GM23248 (cell line): ENCODE measurements at regions not wholly inside any gene's neighbourhood (a gene's known extent, or its start where the extent isn't known, plus 50 kb on each side); places are given as distances from the start of the nearest gene placed in this dataset.

ENCODE experiments used
- DNase-seq: peaks from one replicate; pipeline ENCODE4 v3.0.0-alpha.2; 2015
- H2AFZ ChIP-seq: fragments of 200-600 bp; sonication (generic); 2 replicates; pipeline ENCODE4 v1.6.1; 2016; ENCODE audit warnings: antibody characterized with exemption
- H3F3A ChIP-seq: fragments of 200-600 bp; sonication (generic); 2 replicates; pipeline ENCODE4 v1.6.1; 2016; ENCODE audit warnings: mild to moderate bottlenecking, antibody characterized with exemption, mixed run types; ENCODE audit not compliant: insufficient read depth
- H3K27ac ChIP-seq: fragments of 200-600 bp; sonication (generic); 2 replicates; pipeline ENCODE4 v1.5.1; 2016; ENCODE audit warnings: mild to moderate bottlenecking
- H3K27me3 ChIP-seq: fragments of 200-600 bp; sonication (generic); replicated peaks from 2 replicates; pipeline ENCODE4 v1.6.1; 2016; ENCODE audit warnings: mild to moderate bottlenecking; ENCODE audit not compliant: insufficient read depth
- H3K36me3 ChIP-seq: fragments of 200-600 bp; sonication (generic); 2 replicates; pipeline ENCODE4 v1.6.1; 2016; ENCODE audit warnings: low read depth, mild to moderate bottlenecking
- H3K4me1 ChIP-seq: fragments of 200-600 bp; sonication (generic); 2 replicates; pipeline ENCODE4 v1.6.1; 2016; ENCODE audit warnings: mild to moderate bottlenecking; ENCODE audit not compliant: insufficient read depth
- H3K4me2 ChIP-seq: fragments of 200-600 bp; sonication (generic); one replicate; pipeline ENCODE4 v1.6.1; 2016; ENCODE audit warnings: mild to moderate bottlenecking; ENCODE audit not compliant: unreplicated experiment
- H3K4me3 ChIP-seq: fragments of 200-600 bp; sonication (generic); 2 replicates; pipeline ENCODE4 v1.5.1; 2016; ENCODE audit warnings: mild to moderate bottlenecking
- H3K79me2 ChIP-seq: fragments of 200-600 bp; sonication (generic); 2 replicates; pipeline ENCODE4 v1.6.1; 2016; ENCODE audit warnings: mild to moderate bottlenecking; ENCODE audit not compliant: insufficient read depth
- H3K9ac ChIP-seq: fragments of 200-600 bp; sonication (generic); 2 replicates; pipeline ENCODE4 v1.6.1; 2016; ENCODE audit warnings: mild to moderate bottlenecking
- H3K9me2 ChIP-seq: fragments of 200-600 bp; sonication (generic); 2 replicates; pipeline ENCODE4 v1.6.1; 2016; ENCODE audit warnings: mixed run types, mild to moderate bottlenecking, moderate library complexity; ENCODE audit not compliant: insufficient read depth
- H3K9me3 ChIP-seq: fragments of 200-600 bp; sonication (generic); one replicate; pipeline ENCODE4 v1.6.1; 2017; ENCODE audit warnings: low read depth
- H4K20me1 ChIP-seq: fragments of 200-600 bp; sonication (generic); 2 replicates; pipeline ENCODE4 v1.6.0; 2016; ENCODE audit not compliant: insufficient read depth
- EZH2 ChIP-seq: fragments of 200-600 bp; sonication (generic); IDR thresholded peaks from 2 replicates; pipeline ENCODE4 v1.6.1; 2018; ENCODE audit warnings: antibody characterized with exemption, mild to moderate bottlenecking; ENCODE audit not compliant: insufficient read depth, poor library complexity, severe bottlenecking
- EZH2phosphoT487 ChIP-seq: fragments of 200-600 bp; sonication (generic); IDR thresholded peaks from 2 replicates; pipeline ENCODE4 v1.6.1; 2018; ENCODE audit warnings: antibody characterized with exemption, moderate library complexity, mild to moderate bottlenecking, low read depth; ENCODE audit not compliant: insufficient read depth
- WGBS, 2 experiments: methylation state at CpG; one replicate each; pipeline ENCODE4 v1.1.6; 2015 to 2017; ENCODE audit warnings: low lambda C conversion rate in 2 of 2, low coverage in 1 of 2; ENCODE audit errors: missing lambda C conversion rate in 2 of 2; 5-methylcytosine and 5-hydroxymethylcytosine counted together
- in situ Hi-C: fragments of 300-500 bp; cut with MboI; formaldehyde crosslinking; loops from 2 replicates; pipeline ENCODE4 v1.15.0; 2020

DNA sequence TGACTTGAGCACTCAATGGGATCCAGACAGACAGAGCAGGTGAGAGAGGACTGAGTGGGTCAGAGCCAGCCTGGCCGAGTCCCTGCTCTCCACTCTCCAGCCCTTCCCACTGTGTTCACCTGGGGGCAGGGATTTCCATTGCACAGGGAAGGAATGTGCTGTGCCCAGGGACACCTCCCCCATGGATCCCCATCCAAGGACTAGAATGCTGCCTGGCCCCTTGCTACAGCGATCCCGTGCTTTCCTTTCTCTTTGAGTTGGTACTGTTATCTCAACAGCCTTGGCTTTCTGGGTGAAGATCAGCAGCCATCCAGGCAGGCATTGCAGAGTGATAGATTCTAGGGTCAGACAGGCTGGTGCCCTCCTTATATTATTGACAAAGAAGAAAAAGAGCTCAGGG lies 60.3 kb upstream of the DLK1 start:
- no peak overlapping the region for H3K4me3 ChIP-seq
- no peak for TF ChIP-seq EZH2
- no peak for TF ChIP-seq EZH2phosphoT487
- in situ Hi-C loops = loop anchor here (10.0 kb wide), 1 partner anchor 958 kb away; no protein-coding TSS in a partner anchor
- no peak overlapping the region for H2AFZ ChIP-seq
- peaks cover 32% of the 10 kb centered on the region for H3K27me3 ChIP-seq
- DNase-seq = no peak
- no peaks in the 10 kb centered on the region for H3K36me3 ChIP-seq
- WGBS, 2 experiments = 96 to 99% methylated on average over 3 of the region's 3 CpGs
- H3K4me1 ChIP-seq = peaks cover 4% of the 10 kb centered on the region; the same call in 1 of the 2 replicates
- H3K9me3 ChIP-seq = no peaks in the 10 kb centered on the region
- no peaks in the 10 kb centered on the region for H4K20me1 ChIP-seq
- H3K4me2 ChIP-seq = no peak overlapping the region
- no peak overlapping the region for H3K9ac ChIP-seq
- no peaks in the 10 kb centered on the region for H3K9me2 ChIP-seq
- peaks cover 5% of the 10 kb centered on the region; the same call in 1 of the 2 replicates for H3F3A ChIP-seq
- H3K27ac ChIP-seq = no peak overlapping the region
- H3K79me2 ChIP-seq = no peaks in the 10 kb centered on the region

DNA sequence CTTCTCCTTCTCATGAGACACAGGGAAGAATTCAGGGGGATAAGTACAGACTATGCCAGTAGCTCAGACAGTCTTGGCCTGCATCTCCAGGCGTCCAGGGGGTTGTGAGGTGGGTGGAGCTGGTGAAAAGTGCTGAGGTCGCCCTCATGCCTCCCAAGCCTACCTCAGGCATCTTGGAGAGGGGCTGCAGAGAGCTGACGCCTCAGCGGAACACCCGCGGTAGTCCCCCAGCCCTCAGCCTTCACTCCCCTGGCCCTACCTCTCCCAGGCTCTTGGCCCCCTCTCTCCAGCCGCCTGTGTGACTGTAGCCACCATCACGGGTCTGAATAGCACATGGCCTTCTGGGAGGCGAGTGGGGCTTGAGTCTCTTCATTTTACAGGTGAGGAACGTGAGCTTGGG lies 59.8 kb upstream of the DLK1 start:
- Histone ChIP-seq H3K36me3 (no peaks in the 10 kb centered on the region), H3K4me3 (no peak overlapping the region), H3K4me2 (no peak overlapping the region), H2AFZ (no peak overlapping the region), H3K9me2 (no peaks in the 10 kb centered on the region), H3F3A (peaks cover 5% of the 10 kb centered on the region; the same call in 1 of the 2 replicates), H3K9me3 (no peaks in the 10 kb centered on the region), H4K20me1 (no peaks in the 10 kb centered on the region), H3K27me3 (peaks cover 32% of the 10 kb centered on the region), H3K79me2 (no peaks in the 10 kb centered on the region), H3K27ac (no peak overlapping the region), H3K9ac (no peak overlapping the region), H3K4me1 (peaks cover 4% of the 10 kb centered on the region; the same call in 1 of the 2 replicates)
- WGBS, 2 experiments = 72 to 78% methylated on average over 9 to 10 of the region's 10 CpGs
- DNase-seq = no peak
- TF ChIP-seq EZH2 (no peak), EZH2phosphoT487 (no peak)
- in situ Hi-C loops = loop anchor here (10.0 kb wide), 1 partner anchor 958 kb away; no protein-coding TSS in a partner anchor

- in situ Hi-C loops = loop anchor here (10.0 kb wide), 1 partner anchor 957 kb away; no protein-coding TSS in a partner anchor
- H3K4me1 ChIP-seq = peaks cover 4% of the 10 kb centered on the region; the same call in 1 of the 2 replicates
- H3F3A ChIP-seq = peaks cover 5% of the 10 kb centered on the region; the same call in 1 of the 2 replicates
- H3K4me2 ChIP-seq = no peak overlapping the region
- H2AFZ ChIP-seq = no peak overlapping the region
- H3K79me2 ChIP-seq = no peaks in the 10 kb centered on the region
- no peaks in the 10 kb centered on the region for H3K9me3 ChIP-seq
- no peaks in the 10 kb centered on the region for H3K9me2 ChIP-seq
- H3K27ac ChIP-seq = no peak overlapping the region
- DNase-seq = no peak
- H3K4me3 ChIP-seq = no peak overlapping the region
- H3K27me3 ChIP-seq = peaks cover 32% of the 10 kb centered on the region
- H3K9ac ChIP-seq = no peak overlapping the region
- H3K36me3 ChIP-seq = no peaks in the 10 kb centered on the region
- TF ChIP-seq EZH2 (no peak), EZH2phosphoT487 (no peak)
- no peaks in the 10 kb centered on the region for H4K20me1 ChIP-seq
- WGBS, 2 experiments = 85% methylated on average over 18 to 19 of the region's 19 CpGs
Observed at GRCh38 chr14:100667656-100668055, 59.0 kb upstream of the DLK1 start.

- no peaks in the 10 kb centered on the region for H3K9me2 ChIP-seq
- TF ChIP-seq EZH2 (no peak), EZH2phosphoT487 (no peak)
- H3K9ac ChIP-seq = no peak overlapping the region
- in situ Hi-C loops = loop anchor here (10.0 kb wide), 1 partner anchor 956 kb away; no protein-coding TSS in a partner anchor
- no peak overlapping the region for H3K4me2 ChIP-seq
- no peaks in the 10 kb centered on the region for H4K20me1 ChIP-seq
- no peaks in the 10 kb centered on the region for H3K36me3 ChIP-seq
- H3K4me3 ChIP-seq = no peak overlapping the region
- H3F3A ChIP-seq = peaks cover 5% of the 10 kb centered on the region; the same call in 1 of the 2 replicates
- DNase-seq = no peak
- no peak overlapping the region for H2AFZ ChIP-seq
- WGBS, 2 experiments = 78 to 85% methylated on average over 6 of the region's 6 CpGs
- H3K27ac ChIP-seq = no peak overlapping the region
- no peaks in the 10 kb centered on the region for H3K79me2 ChIP-seq
- H3K27me3 ChIP-seq = peaks cover 32% of the 10 kb centered on the region
- H3K9me3 ChIP-seq = no peaks in the 10 kb centered on the region
- H3K4me1 ChIP-seq = peaks cover 4% of the 10 kb centered on the region; the same call in 1 of the 2 replicates
Observed at GRCh38 chr14:100668352-100668751, 58.3 kb upstream of the DLK1 start.
